ENCODE measurements at regions not wholly inside any gene's neighbourhood (a gene's known extent, or its start where the extent isn't known, plus 50 kb on each side); places are given as distances from the start of the nearest gene placed in this dataset.

- no peak overlapping the region for H3K27ac ChIP-seq
- no peak for TF ChIP-seq POLR2A (IDR thresholded peaks at IDR 0.05)
- no peak for TF ChIP-seq EP300 (IDR thresholded peaks at IDR 0.05)
- no peak for TF ChIP-seq CTCF (IDR thresholded peaks at IDR 0.05)
- no peak for TF ChIP-seq POLR2AphosphoS5 (IDR thresholded peaks at IDR 0.05)
- WGBS, 5 donors = 79 to 96% (median 89%) methylated on average over 1 of the region's 1 CpG
- DNase-seq = no peak
- no peaks in the 10 kb centered on the region for H3K27me3 ChIP-seq
- H3K4me3 ChIP-seq = no peak overlapping the region
- no peaks in the 10 kb centered on the region for H3K9me3 ChIP-seq
- intact Hi-C loops (cut with DNase I; ENCODE audit: low total_unique reads) = no loop called here
- no peaks in the 10 kb centered on the region for H3K36me3 ChIP-seq
- H3K4me1 ChIP-seq = no peaks in the 10 kb centered on the region
Observed at GRCh38 chr12:59196989-59197388, 276.7 kb upstream of the LRIG3 start.

- intact Hi-C loops (cut with DNase I; ENCODE audit: low total_unique reads) = no loop called here
- no peaks in the 10 kb centered on the region for H3K36me3 ChIP-seq
- no peak for DNase-seq
- H3K4me1 ChIP-seq = no peaks in the 10 kb centered on the region
- H3K27ac ChIP-seq = no peak overlapping the region
- H3K4me3 ChIP-seq = no peak overlapping the region
- 81 to 100% (median 83%) methylated on average over 2 of the region's 2 CpGs for WGBS, 5 donors
- H3K27me3 ChIP-seq = no peaks in the 10 kb centered on the region
- H3K9me3 ChIP-seq = no peaks in the 10 kb centered on the region
- TF ChIP-seq CTCF (IDR thresholded peaks at IDR 0.05) (no peak), POLR2AphosphoS5 (IDR thresholded peaks at IDR 0.05) (no peak), EP300 (IDR thresholded peaks at IDR 0.05) (no peak), POLR2A (IDR thresholded peaks at IDR 0.05) (no peak)
Observed at GRCh38 chr12:59194794-59195193, 274.5 kb upstream of the LRIG3 start.

GRCh38 chr12:59193476-59194050, 273.3 kb upstream of the LRIG3 start:
- H3K4me1 ChIP-seq = no peaks in the 10 kb centered on the region
- no peaks in the 10 kb centered on the region for H3K27me3 ChIP-seq
- H3K9me3 ChIP-seq = no peaks in the 10 kb centered on the region
- no peaks in the 10 kb centered on the region for H3K36me3 ChIP-seq
- TF ChIP-seq POLR2AphosphoS5 (IDR thresholded peaks at IDR 0.05) = no peak
- no peak for TF ChIP-seq EP300 (IDR thresholded peaks at IDR 0.05)
- no peak for TF ChIP-seq CTCF (IDR thresholded peaks at IDR 0.05)
- TF ChIP-seq POLR2A (IDR thresholded peaks at IDR 0.05) = no peak
- H3K4me3 ChIP-seq = no peak overlapping the region
- no peak overlapping the region for H3K27ac ChIP-seq
- 82 to 100% (median 91%) methylated on average over 1 of the region's 1 CpG for WGBS, 5 donors
- intact Hi-C loops (cut with DNase I; ENCODE audit: low total_unique reads) = no loop called here
- no peak for DNase-seq

- Histone ChIP-seq H3K4me3 (no peak overlapping the region), H3K9me3 (no peaks in the 10 kb centered on the region), H3K27me3 (no peaks in the 10 kb centered on the region), H3K27ac (no peak overlapping the region), H3K4me1 (no peaks in the 10 kb centered on the region), H3K36me3 (no peaks in the 10 kb centered on the region)
- DNase-seq = no peak
- TF ChIP-seq CTCF (IDR thresholded peaks at IDR 0.05) (no peak), EP300 (IDR thresholded peaks at IDR 0.05) (no peak), POLR2AphosphoS5 (IDR thresholded peaks at IDR 0.05) (no peak), POLR2A (IDR thresholded peaks at IDR 0.05) (no peak)
- intact Hi-C loops (cut with DNase I; ENCODE audit: low total_unique reads) = no loop called here
- 50 to 68% (median 66%) methylated on average over 1 of the region's 1 CpG for WGBS, 5 donors
Observed at GRCh38 chr12:59191372-59191771, 271.1 kb upstream of the LRIG3 start.

Data from stomach (tissue), 8 donors.